ENCODE measurements at regions not wholly inside any gene's neighbourhood (a gene's known extent, or its start where the extent isn't known, plus 50 kb on each side); places are given as distances from the start of the nearest gene placed in this dataset.

- H3K4me3 ChIP-seq (ENCODE audit: low read depth, low read length) = no peak overlapping the region
- TF ChIP-seq CTCF (IDR thresholded peaks at IDR 0.05; ENCODE audit: insufficient read depth, low read depth, low read length, missing control alignments) = no peak
- no peak for DNase-seq (ENCODE audit: low read depth)
Observed at GRCh38 chr3:66565301-66565700, 64.5 kb upstream of the LRIG1 start.

GRCh38 chr3:66567077-66567476, 66.3 kb upstream of the LRIG1 start:
- no peak overlapping the region for H3K4me3 ChIP-seq (ENCODE audit: low read depth, low read length)
- no peak for TF ChIP-seq CTCF (IDR thresholded peaks at IDR 0.05; ENCODE audit: insufficient read depth, low read depth, low read length, missing control alignments)
- DNase-seq (ENCODE audit: low read depth) = no peak

GRCh38 chr3:66572090-66572675, 71.4 kb upstream of the LRIG1 start:
- TF ChIP-seq CTCF (IDR thresholded peaks at IDR 0.05; ENCODE audit: insufficient read depth, low read depth, low read length, missing control alignments) = no peak
- no peak for DNase-seq (ENCODE audit: low read depth)
- no peak overlapping the region for H3K4me3 ChIP-seq (ENCODE audit: low read depth, low read length)

GRCh38 chr3:66572938-66573710, 72.3 kb upstream of the LRIG1 start:
- peak; percentile 53 for TF ChIP-seq CTCF (IDR thresholded peaks at IDR 0.05; ENCODE audit: insufficient read depth, low read depth, low read length, missing control alignments)
- no peak overlapping the region for H3K4me3 ChIP-seq (ENCODE audit: low read depth, low read length)
- DNase-seq (ENCODE audit: low read depth) = peak; percentile 35

GRCh38 chr3:66574091-66574490, 73.3 kb upstream of the LRIG1 start:
- DNase-seq (ENCODE audit: low read depth) = no peak

GRCh38 chr3:66577426-66578203, 76.8 kb upstream of the LRIG1 start:
- no peak overlapping the region for H3K4me3 ChIP-seq (ENCODE audit: low read depth, low read length)
- no peak for TF ChIP-seq CTCF (IDR thresholded peaks at IDR 0.05; ENCODE audit: insufficient read depth, low read depth, low read length, missing control alignments)
- no peak for DNase-seq (ENCODE audit: low read depth)

More at GRCh38 chr3:66574091-66574490, 73.3 kb upstream of the LRIG1 start:
- TF ChIP-seq CTCF (IDR thresholded peaks at IDR 0.05; ENCODE audit: insufficient read depth, low read depth, low read length, missing control alignments) = no peak
- no peak overlapping the region for H3K4me3 ChIP-seq (ENCODE audit: low read depth, low read length)

Data from GM12865 (cell line).